ENCODE measurements at regions not wholly inside any gene's neighbourhood (a gene's known extent, or its start where the extent isn't known, plus 50 kb on each side); places are given as distances from the start of the nearest gene placed in this dataset.

GRCh38 chr18:51778115-51778514, 561.9 kb upstream of the DCC start:
- WGBS (ENCODE audit: insufficient coverage) = 70% methylated on average over 3 of the region's 4 CpGs
- Histone ChIP-seq H3K9ac (ENCODE audit: insufficient read depth, low read length, poor library complexity, severe bottlenecking) (no peak overlapping the region), H3K79me2 (ENCODE audit: insufficient read depth, low read length) (no peaks in the 10 kb centered on the region), H2AFZ (ENCODE audit: insufficient read depth, low read depth, low read length, poor library complexity, severe bottlenecking) (no peak overlapping the region), H3K36me3 (replicated peaks in 1 of 2; ENCODE audit: control insufficient read depth in 1 of 2, insufficient read depth in 2 of 2, low read length in 2 of 2) (no peaks in the 10 kb centered on the region), H3K4me2 (replicated peaks; ENCODE audit: extremely low read depth, low read length, poor library complexity, severe bottlenecking) (no peak overlapping the region), H3K27me3 (ENCODE audit: control insufficient read depth in 2 of 2, insufficient read depth in 2 of 2, low read length in 2 of 2) (no peaks in the 10 kb centered on the region), H3K27ac (ENCODE audit: low read depth in 1 of 2, low read length in 2 of 2) (no peak overlapping the region), H3K4me3 (replicated peaks in 1 of 3; ENCODE audit: low read depth in 2 of 3, low read length in 3 of 3) (no peak overlapping the region), H3K4me1 (ENCODE audit: control insufficient read depth in 1 of 2, insufficient read depth in 2 of 2, low read length in 2 of 2) (no peaks in the 10 kb centered on the region), H3K9me3 (replicated peaks in 1 of 2; ENCODE audit: control insufficient read depth in 1 of 2, insufficient read depth in 1 of 2, low read length in 2 of 2) (no peaks in the 10 kb centered on the region), H4K20me1 (ENCODE audit: insufficient read depth, low read length) (no peaks in the 10 kb centered on the region)
- intact Hi-C loops (cut with micrococcal nuclease) = no loop called here
- no peak for DNase-seq
- Mint-ChIP-seq H3K9me3 (peaks cover 2 to 8% (median 3%) of the 10 kb centered on the region in 7 donors), H3K27me3 (ENCODE audit: low read depth in 3 of 3) (no peaks in the 10 kb centered on the region), H3K36me3 (no peaks in the 10 kb centered on the region), H3K4me3 (no peak overlapping the region), H3K27ac (no peak overlapping the region), H3K4me1 (no peaks in the 10 kb centered on the region)
- TF ChIP-seq, protein P1, sequence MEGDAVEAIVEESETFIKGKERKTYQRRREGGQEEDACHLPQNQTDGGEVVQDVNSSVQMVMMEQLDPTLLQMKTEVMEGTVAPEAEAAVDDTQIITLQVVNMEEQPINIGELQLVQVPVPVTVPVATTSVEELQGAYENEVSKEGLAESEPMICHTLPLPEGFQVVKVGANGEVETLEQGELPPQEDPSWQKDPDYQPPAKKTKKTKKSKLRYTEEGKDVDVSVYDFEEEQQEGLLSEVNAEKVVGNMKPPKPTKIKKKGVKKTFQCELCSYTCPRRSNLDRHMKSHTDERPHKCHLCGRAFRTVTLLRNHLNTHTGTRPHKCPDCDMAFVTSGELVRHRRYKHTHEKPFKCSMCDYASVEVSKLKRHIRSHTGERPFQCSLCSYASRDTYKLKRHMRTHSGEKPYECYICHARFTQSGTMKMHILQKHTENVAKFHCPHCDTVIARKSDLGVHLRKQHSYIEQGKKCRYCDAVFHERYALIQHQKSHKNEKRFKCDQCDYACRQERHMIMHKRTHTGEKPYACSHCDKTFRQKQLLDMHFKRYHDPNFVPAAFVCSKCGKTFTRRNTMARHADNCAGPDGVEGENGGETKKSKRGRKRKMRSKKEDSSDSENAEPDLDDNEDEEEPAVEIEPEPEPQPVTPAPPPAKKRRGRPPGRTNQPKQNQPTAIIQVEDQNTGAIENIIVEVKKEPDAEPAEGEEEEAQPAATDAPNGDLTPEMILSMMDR (IDR thresholded peaks at IDR 0.05) = no peak

DNA sequence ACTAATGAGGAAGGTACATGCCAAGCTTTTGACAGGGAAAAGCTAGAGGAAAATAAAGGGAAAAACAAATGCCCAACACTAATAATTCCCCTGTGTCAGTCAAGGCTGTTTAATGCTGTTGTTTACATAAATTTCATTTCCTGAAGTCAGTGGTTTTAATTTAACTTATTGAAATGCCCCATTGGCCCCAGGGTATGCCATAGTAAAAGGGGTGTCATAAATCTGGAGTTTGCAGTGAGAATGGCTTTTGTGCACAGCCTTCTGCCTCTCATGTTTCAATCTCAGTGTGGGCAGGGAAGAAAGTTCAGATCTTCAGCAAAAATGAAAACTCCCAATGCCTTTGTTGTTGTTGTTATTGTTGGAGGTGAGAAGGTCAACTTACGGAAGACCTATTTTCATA, 550.1 kb upstream of the DCC start:
- TF ChIP-seq, protein P1 (IDR thresholded peaks at IDR 0.05) = no peak
- Mint-ChIP-seq H3K27me3 (ENCODE audit: low read depth in 3 of 3) (no peaks in the 10 kb centered on the region), H3K36me3 (no peaks in the 10 kb centered on the region), H3K27ac (no peak overlapping the region), H3K4me1 (no peaks in the 10 kb centered on the region), H3K9me3 (peaks cover 0 to 3% (median 2%) of the 10 kb centered on the region in 7 donors), H3K4me3 (no peak overlapping the region)
- Histone ChIP-seq H3K4me1 (ENCODE audit: control insufficient read depth in 1 of 2, insufficient read depth in 2 of 2, low read length in 2 of 2) (no peaks in the 10 kb centered on the region), H4K20me1 (ENCODE audit: insufficient read depth, low read length) (no peaks in the 10 kb centered on the region), H2AFZ (ENCODE audit: insufficient read depth, low read depth, low read length, poor library complexity, severe bottlenecking) (no peak overlapping the region), H3K9ac (ENCODE audit: insufficient read depth, low read length, poor library complexity, severe bottlenecking) (no peak overlapping the region), H3K4me3 (replicated peaks in 1 of 3; ENCODE audit: low read depth in 2 of 3, low read length in 3 of 3) (no peak overlapping the region), H3K4me2 (replicated peaks; ENCODE audit: extremely low read depth, low read length, poor library complexity, severe bottlenecking) (no peak overlapping the region), H3K27me3 (ENCODE audit: control insufficient read depth in 2 of 2, insufficient read depth in 2 of 2, low read length in 2 of 2) (no peaks in the 10 kb centered on the region), H3K36me3 (replicated peaks in 1 of 2; ENCODE audit: control insufficient read depth in 1 of 2, insufficient read depth in 2 of 2, low read length in 2 of 2) (no peaks in the 10 kb centered on the region), H3K27ac (ENCODE audit: low read depth in 1 of 2, low read length in 2 of 2) (no peak overlapping the region), H3K79me2 (ENCODE audit: insufficient read depth, low read length) (no peaks in the 10 kb centered on the region), H3K9me3 (replicated peaks in 1 of 2; ENCODE audit: control insufficient read depth in 1 of 2, insufficient read depth in 1 of 2, low read length in 2 of 2) (no peaks in the 10 kb centered on the region)
- no peak for DNase-seq
- intact Hi-C loops (cut with micrococcal nuclease) = no loop called here
- no CpG with 5 or more reads among the region's 1 CpG for WGBS (ENCODE audit: insufficient coverage)

All from CD14-positive monocyte (primary cell).